ENCODE measurements at regions not wholly inside any gene's neighbourhood (a gene's known extent, or its start where the extent isn't known, plus 50 kb on each side); places are given as distances from the start of the nearest gene placed in this dataset.

GRCh38 chr9:100668024-100668423, 90.1 kb downstream of the CAVIN4 start:
- TF ChIP-seq CTCF (IDR thresholded peaks at IDR 0.05) (no peak), POLR2A (IDR thresholded peaks at IDR 0.05) (no peak)

All from thyroid gland (tissue), 4 donors.